GM18511 (cell line): ENCODE measurements at regions not wholly inside any gene's neighbourhood (a gene's known extent, or its start where the extent isn't known, plus 50 kb on each side); places are given as distances from the start of the nearest gene placed in this dataset.

Source experiments
- ATAC-seq: cut with Tn5 transposase; IDR thresholded peaks from one replicate; pipeline ENCODE4 v1.9.1; 2021; ENCODE audit warnings: mild to moderate bottlenecking, moderate library complexity; ENCODE audit not compliant: unreplicated experiment

DNA sequence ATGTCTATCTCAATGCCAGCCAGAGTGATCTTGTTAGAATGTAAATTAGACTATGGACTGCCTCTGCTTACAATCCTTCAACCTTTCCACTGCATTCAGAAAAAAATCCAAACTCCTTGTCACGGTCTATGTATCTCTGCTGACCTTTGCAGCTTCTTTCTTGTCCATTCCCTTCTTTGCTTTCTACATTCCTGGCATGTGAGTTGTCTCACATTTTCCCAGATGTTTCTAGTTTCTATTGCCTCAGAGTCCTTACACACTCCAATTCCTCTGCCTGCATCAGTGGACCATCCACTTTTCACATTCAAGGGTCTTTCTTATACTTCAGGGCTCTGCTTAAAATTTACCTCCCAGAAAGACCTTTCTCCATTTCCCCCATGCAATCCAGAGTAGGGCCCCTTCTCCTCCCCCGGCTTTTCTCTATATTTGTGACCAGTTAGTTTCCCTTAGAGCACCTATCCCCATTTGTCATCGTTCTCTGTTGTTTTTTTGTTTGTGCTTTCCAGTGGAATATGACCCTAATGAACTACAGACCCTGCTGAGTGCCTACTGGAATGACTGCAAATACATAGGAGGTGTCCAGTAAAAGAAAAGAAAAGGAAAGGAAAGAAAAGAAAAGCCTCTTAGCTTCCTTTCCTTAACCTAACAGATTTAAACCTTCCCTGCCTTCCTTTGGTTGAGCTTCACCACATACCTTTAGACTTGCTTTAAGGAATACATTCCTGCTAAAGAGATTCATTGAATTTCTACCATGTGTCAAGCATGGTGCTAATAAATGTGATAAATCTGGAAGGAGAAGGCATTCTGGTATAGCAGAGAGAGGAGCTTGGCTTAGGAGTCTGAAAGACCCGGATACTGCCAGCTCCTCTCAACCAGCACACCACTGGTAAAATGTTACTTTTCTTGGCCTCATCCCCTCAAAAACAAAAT is 102.0 kb downstream of the DIRAS3 start:
- ATAC-seq = no peak

GRCh38 chr1:67947114-67947513 is 103.3 kb downstream of the DIRAS3 start:
- no peak for ATAC-seq

GRCh38 chr1:67945733-67946374 is 104.6 kb downstream of the DIRAS3 start:
- no peak for ATAC-seq

GRCh38 chr1:67942274-67942673 is 108.2 kb downstream of the DIRAS3 start:
- ATAC-seq = no peak

DNA sequence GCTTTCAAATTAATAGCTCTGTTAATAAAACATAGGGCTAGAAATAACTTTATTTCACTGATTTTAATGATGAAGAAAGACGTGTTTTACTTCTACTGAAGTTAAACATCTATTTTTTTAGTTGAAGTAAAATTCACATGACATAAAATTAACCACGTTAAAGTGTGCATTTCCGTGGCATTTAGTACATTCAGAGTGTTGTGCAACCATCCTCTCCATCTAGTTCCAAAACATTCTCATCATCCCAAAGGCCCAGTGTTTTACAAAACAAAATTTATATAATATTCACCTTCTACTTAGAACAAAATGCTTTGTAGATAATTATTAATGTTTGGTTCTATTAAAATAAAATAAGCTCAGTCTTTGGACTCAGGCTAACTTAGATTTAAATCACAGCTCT is 108.5 kb upstream of the GNG12 start:
- ATAC-seq = no peak

DNA sequence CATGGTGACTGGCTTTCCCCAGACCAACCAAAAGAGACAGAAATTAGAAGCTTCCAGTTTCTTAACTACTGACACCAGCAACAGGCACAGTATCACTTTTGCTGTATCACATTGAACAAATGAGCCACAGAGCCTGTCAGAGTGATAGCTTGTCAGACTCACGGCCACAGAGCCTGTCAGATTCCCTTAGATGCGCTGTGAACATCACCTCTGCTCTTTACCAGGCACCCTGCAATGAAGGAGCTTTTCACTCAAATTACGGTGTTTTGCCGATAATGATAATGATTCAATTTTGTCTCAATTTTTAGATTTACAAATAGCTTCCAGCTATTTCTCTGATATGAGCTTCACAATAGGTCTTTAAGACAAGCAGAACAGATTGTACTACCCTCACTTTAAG is 107.9 kb upstream of the GNG12 start:
- ATAC-seq = no peak

DNA sequence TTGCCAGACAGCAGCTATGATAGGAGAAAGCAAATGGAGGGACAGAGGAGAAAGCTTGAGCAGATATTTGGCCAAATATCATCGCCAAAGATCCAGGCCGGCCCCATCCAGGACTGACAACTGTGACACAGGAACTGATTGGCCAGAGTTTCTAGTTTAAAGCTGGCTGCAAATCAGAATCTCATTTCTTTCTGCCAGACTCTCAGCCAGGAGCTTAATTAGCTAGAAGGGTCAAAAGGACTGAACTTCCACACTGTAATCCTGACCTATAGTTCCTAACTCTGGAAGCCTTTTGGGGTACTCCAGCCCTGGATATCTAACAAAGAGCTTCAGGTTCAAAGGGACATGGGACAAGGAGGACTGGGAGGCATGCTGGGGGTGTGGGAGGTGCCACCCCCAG is 106.7 kb upstream of the GNG12 start:
- no peak for ATAC-seq

DNA sequence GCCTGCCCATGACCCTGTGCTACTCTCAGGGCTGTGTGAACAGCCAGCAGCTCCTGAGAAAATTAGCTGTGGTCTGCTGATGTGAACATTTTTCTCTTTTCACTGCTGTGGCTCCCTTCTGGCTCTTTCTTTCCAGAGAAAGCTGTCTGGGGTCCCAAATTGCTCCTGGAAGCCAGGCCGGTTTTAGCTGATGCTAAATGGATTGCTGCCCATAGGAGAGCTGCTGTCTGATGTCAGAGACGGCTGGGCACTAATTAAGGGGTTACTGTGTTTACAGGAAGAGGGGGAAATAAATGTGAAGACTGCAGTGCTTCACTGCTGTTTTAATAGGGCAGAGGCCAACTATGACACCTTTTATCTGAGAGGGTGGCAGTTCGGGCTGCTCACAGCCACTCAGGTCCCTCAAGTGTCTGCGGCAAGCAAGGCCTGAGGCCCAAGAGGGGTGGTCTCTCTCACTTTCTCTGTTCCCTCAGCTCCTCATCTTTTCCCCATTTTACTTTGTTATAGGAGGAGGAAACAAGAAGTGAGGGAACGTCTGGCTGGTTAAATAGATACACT is 106.0 kb upstream of the GNG12 start:
- ATAC-seq = no peak

DNA sequence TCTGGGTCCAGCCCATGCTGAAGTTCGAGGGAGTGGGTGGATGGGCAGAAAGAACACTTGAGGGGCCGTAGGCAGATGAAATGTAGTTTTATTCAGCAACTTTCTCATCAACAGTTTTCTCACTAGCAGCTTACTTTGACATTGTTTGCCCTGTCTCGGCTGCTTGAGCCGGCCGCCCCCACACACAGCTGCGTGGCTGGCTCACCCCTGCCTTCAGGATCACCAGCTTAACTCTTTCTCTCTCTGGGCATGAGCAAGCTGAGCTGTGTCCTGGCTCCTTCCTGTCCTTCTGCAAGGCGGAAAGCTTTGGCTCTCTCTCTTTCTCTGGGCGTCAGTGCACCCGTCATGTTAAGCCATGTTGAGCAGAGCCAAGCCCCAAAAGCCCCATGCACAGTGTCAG is 104.4 kb upstream of the GNG12 start:
- no peak for ATAC-seq

DNA sequence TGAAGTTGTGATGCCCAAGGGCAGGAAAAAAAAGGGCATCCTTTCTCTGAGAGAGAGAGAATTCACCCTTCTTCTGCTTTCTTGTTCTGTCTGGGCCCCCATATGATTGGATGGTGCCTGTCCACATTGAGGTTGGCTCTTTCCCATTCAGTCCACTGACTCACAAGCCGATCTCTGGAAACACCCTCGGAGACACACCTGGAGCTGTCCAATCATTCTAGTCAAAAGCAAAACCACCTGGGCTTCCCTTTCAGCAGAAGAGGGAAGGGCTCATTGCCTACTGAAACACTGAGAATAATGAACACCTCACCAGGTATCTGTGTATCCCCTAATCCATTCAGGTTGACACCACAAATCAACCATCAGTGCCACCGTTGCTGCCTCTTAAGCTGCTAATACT is 103.7 kb upstream of the GNG12 start:
- ATAC-seq = no peak

- no peak for ATAC-seq
Measured at GRCh38 chr1:67935560-67935959, 102.3 kb upstream of the GNG12 start.

DNA sequence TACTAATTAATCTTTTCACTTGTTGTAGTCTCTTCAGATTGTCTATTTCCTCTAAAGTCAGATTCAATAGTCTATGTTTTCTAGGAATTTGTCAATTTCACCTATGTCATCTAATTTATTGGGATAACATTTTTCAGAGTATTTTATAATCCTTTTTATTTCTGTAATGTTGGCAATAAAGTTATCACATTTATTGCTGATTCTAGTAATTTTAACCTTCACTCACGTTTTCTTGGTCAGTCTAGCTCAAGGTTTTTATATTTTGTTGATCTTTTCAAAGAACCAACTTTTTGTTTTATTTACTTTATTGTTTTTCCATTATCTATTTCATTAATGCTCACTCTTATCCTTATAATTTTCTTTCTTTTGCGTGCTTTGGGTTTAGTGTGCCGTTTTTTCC is 97.9 kb upstream of the GNG12 start:
- no peak for ATAC-seq

DNA sequence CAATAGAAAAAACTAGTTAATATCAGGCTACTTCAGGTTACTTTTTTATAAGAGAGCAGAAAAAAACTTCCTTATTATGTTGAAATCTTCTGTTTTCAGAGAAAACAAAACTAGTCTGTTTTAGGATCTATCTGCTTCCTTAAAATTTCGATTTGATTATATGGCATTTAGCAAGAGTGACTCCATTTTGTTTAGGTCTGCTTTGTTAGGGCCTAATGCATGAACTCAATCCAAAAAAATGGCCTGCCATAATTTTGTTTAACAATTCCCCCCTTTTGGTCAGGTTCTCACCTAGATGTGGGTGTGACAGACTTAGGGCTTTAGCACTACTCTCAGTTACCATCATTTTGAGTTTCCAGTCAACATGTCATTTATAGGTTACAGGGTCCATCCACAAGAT is 89.8 kb upstream of the GNG12 start:
- ATAC-seq = no peak

DNA sequence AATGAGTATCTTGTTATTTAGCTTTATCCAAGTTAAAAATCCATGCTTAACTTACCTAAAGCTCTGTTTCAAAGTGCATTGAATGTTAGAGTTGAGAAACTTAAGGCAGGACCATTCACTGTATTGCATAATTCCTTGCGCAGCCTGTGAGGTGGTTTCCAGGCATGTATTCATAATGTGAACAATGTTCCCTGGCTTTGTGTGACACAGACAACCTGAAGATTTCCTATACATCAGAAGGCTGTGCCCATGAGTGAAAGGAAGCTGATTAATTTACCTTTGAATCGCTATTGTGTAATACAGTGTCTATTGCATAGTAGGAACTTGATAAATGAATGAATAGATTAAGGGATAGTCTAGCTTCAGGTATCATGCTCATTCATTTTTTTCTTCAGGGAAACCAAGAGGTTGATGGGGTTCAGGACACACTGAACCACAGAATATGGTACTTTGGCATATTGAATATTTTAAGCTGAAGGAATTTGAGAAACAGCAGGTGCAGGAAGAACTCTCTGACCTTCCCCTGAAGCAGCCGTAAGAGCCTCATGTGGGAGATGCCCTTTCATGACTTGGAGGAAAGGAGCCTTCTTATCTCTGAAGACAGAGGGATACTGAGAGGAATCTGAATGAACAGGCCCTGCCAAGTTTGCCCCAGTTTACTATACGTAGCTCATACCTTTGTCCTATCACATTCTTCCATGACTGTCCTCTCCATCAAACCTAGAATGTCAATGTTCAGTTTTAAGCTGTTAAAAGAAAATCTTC is 88.6 kb upstream of the GNG12 start:
- ATAC-seq = no peak

DNA sequence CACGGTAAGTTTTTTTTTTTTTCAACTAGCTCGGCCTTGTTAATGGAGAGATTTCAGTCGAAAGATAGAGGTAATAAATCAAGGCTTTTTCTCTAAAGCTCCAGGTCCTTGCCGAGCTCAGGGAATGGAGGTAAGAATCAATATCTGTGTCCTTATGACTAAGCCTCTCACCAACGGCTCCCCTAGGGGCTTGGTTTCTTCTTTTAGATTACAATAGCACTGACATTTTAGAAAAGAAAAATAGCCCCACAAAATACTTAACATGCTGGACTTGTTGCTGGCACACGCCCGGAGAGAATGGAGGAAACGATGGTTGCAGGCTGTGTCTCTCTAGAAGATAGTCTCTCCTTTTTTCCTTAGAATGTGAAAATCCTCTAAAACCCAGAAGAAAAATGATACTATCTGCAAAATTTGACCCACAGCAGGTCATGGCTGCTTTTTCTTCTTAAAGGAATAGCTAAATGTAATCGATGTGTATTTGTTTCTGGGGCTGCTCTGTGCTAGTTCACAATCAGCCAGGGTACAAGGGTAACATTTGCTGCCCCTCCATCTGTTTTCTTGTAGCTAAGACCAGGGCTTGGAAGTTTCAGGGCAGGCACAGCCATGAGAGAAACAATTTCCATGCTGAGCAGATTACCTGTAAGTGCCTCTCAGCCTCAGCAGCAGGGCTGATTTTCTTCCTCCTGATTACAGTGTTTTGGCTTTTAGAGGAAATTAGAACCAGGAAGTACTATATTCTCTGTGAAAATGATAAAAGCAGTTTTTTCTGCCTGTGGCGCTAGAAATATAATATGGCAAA is 86.2 kb upstream of the GNG12 start:
- no peak for ATAC-seq

DNA sequence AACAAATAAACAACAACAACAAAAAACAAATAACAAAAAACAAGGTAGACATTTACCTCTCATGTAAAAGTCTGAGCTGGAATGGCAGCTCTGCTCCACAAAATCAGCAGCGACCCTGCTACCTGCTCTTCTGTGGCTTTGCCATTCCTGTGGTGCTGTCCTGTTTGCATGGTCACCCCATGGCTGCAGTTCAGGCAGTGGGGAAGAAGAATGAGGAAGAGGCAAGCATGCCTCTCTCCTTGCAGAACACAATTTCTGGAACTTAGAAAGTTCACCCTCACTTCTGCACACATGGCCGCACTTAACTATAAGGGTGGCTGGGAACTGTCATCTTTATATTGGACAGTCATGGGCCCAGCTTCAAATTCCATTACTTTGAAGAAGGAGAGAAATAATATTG is 84.8 kb upstream of the GNG12 start:
- no peak for ATAC-seq

DNA sequence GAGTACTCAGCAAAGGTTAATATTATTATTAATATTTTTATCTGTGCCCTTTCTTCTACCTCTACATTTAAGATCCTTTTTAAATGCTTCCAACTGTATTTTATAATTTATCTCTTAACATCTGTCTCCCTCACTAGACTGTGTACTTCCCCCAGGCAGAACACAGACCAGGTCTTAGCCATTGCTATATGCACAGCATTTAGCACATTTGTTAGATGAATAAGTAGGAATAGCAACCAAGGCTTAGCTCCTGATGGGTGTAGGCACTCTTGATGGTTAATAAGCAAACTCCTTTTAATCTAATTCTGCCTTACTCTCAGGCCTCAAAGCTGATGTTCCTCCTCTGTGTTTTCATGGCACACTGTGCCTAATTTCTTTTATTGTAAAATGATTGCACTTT is 83.7 kb upstream of the GNG12 start:
- no peak for ATAC-seq

DNA sequence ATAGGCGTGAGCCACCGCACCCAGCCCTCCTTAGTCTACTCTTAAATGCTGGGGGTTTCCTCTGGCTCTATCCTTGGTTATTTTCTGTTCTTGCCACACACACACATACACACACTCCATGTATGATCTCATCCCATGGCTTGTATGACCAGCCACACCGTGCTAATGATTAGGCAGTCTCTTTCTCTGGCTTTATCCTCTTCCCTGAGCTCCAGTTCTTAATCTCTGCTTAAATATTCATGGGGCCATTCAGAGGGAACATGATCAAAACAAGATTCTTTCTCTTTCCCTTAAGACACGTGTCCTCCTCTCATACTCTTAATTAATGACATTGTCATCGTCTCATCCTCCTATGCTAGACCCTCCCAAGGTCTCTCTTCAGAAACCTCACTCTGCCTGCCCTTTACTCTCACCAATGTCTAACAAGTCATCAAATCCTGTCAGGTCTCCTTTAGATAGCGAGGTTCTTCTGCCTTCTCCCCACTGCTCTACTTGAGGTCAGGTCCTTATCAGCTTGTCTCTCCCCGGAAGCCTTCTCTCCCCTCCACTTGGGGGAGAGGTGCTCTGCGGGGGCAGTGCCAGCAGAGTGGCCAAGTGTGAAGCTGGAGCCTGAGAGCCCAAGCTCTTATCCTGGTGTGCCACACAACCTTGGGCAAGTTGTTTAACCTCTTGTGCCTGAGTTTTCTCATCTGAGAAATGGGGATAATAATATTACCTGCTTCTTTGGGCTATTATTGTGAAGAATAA is 83.0 kb upstream of the GNG12 start:
- no peak for ATAC-seq

GRCh38 chr1:67909776-67910175 is 76.5 kb upstream of the GNG12 start:
- no peak for ATAC-seq
